ENCODE measurements at regions not wholly inside any gene's neighbourhood (a gene's known extent, or its start where the extent isn't known, plus 50 kb on each side); places are given as distances from the start of the nearest gene placed in this dataset.

DNA sequence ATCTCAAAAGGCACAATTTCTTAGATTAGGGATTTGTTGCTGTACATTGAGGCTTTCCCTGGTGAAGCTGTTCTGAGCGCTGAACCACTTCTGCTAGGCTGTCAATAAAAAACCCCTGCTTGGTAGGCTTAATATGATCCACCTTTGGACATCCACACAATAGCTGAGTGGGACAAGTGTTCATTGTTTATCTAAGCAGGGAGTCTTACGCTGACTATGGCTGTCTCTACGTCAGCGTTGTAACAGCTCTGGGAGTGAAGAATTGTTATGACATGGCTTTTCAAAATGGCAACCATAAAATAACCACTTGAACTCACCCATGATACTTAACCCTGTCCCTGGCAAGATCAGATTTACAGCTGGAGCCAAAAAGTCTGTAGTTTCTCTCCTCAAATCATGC is 111.5 kb upstream of the SULT1C3 start:
- Histone ChIP-seq H4K20me1 (ENCODE audit: low read depth, low read length) (no peaks in the 10 kb centered on the region), H3K9ac (ENCODE audit: low read length) (no peak overlapping the region), H3K27ac (ENCODE audit: low read depth, low read length) (no peak overlapping the region), H3K4me2 (ENCODE audit: low read depth, low read length, poor library complexity, severe bottlenecking) (no peak overlapping the region), H3K9me2 (replicated peaks; ENCODE audit: insufficient read depth, low read length) (no peaks in the 10 kb centered on the region), H3K27me3 (ENCODE audit: low read length) (no peaks in the 10 kb centered on the region), H3K4me3 (ENCODE audit: insufficient read depth, low read length, poor library complexity, severe bottlenecking) (no peak overlapping the region), H2AFZ (ENCODE audit: low read depth, low read length, severe bottlenecking) (no peak overlapping the region), H3F3A (ENCODE audit: insufficient read depth) (no peaks in the 10 kb centered on the region), H3K36me3 (ENCODE audit: low read length) (no peaks in the 10 kb centered on the region), H3K79me2 (ENCODE audit: insufficient read depth, low read length) (no peaks in the 10 kb centered on the region), H3K9me3 (ENCODE audit: insufficient read depth, low read length) (no peaks in the 10 kb centered on the region)
- TF ChIP-seq, protein P1, sequence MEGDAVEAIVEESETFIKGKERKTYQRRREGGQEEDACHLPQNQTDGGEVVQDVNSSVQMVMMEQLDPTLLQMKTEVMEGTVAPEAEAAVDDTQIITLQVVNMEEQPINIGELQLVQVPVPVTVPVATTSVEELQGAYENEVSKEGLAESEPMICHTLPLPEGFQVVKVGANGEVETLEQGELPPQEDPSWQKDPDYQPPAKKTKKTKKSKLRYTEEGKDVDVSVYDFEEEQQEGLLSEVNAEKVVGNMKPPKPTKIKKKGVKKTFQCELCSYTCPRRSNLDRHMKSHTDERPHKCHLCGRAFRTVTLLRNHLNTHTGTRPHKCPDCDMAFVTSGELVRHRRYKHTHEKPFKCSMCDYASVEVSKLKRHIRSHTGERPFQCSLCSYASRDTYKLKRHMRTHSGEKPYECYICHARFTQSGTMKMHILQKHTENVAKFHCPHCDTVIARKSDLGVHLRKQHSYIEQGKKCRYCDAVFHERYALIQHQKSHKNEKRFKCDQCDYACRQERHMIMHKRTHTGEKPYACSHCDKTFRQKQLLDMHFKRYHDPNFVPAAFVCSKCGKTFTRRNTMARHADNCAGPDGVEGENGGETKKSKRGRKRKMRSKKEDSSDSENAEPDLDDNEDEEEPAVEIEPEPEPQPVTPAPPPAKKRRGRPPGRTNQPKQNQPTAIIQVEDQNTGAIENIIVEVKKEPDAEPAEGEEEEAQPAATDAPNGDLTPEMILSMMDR (IDR thresholded peaks at IDR 0.05; ENCODE audit: insufficient read depth, low read length, poor library complexity, severe bottlenecking), result no peak
- TF ChIP-seq EZH2phosphoT487 (conservative IDR thresholded peaks at IDR 0.05; ENCODE audit: low read length), result no peak

DNA sequence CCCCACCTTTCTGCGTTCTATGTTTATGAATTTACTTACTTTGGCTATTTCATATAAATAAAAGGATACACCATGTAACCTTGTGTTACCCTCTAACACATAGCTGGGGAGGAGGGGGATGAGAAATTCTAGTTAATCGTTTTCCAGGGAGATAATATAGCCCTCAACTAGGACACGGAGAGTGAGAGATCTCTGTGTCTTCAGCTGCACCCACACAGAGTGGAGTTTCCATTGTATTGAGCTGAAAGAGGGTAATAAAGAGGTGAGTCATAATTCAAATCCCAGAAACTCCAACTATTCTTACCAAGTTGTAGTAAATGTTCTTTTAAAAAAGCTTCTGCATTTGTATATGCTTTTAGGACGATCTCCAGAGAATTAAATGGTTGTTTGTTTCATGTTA is 110.1 kb upstream of the SULT1C3 start:
- Histone ChIP-seq H3F3A (ENCODE audit: insufficient read depth) (no peaks in the 10 kb centered on the region), H3K27me3 (ENCODE audit: low read length) (no peaks in the 10 kb centered on the region), H3K27ac (ENCODE audit: low read depth, low read length) (no peak overlapping the region), H3K79me2 (ENCODE audit: insufficient read depth, low read length) (no peaks in the 10 kb centered on the region), H3K4me2 (ENCODE audit: low read depth, low read length, poor library complexity, severe bottlenecking) (no peak overlapping the region), H3K4me3 (ENCODE audit: insufficient read depth, low read length, poor library complexity, severe bottlenecking) (no peak overlapping the region), H4K20me1 (ENCODE audit: low read depth, low read length) (no peaks in the 10 kb centered on the region), H3K9me3 (ENCODE audit: insufficient read depth, low read length) (no peaks in the 10 kb centered on the region), H2AFZ (ENCODE audit: low read depth, low read length, severe bottlenecking) (no peak overlapping the region), H3K9ac (ENCODE audit: low read length) (no peak overlapping the region), H3K9me2 (replicated peaks; ENCODE audit: insufficient read depth, low read length) (no peaks in the 10 kb centered on the region), H3K36me3 (ENCODE audit: low read length) (no peaks in the 10 kb centered on the region)
- TF ChIP-seq EZH2phosphoT487 (conservative IDR thresholded peaks at IDR 0.05; ENCODE audit: low read length), result no peak
- TF ChIP-seq, protein P1 (IDR thresholded peaks at IDR 0.05; ENCODE audit: insufficient read depth, low read length, poor library complexity, severe bottlenecking), result no peak

DNA sequence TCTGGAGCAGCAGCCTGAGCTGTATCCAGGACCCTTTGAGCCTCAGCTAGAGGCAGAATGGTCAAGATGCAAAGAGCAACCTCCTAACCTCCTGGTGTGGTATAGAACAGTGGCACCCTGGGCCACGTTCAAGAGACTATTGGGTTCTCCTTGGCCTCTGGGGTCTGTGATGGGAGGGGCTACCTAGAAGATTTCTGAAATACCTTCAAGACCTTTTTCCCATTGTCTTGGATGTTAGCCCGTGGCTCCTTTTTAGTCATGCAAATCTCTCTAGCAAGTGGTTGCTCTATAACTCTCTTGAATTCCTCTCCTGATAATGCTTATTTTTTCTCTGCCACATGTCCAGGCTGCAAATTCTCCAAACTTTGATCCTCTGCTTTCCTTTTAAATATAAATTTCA is 106.3 kb upstream of the SULT1C3 start:
- Histone ChIP-seq H3K4me2 (ENCODE audit: low read depth, low read length, poor library complexity, severe bottlenecking) (no peak overlapping the region), H3F3A (ENCODE audit: insufficient read depth) (no peaks in the 10 kb centered on the region), H3K4me3 (ENCODE audit: insufficient read depth, low read length, poor library complexity, severe bottlenecking) (no peak overlapping the region), H3K27ac (ENCODE audit: low read depth, low read length) (no peak overlapping the region), H3K27me3 (ENCODE audit: low read length) (no peaks in the 10 kb centered on the region), H3K9ac (ENCODE audit: low read length) (no peak overlapping the region), H2AFZ (ENCODE audit: low read depth, low read length, severe bottlenecking) (no peak overlapping the region), H3K79me2 (ENCODE audit: insufficient read depth, low read length) (no peaks in the 10 kb centered on the region), H3K9me2 (replicated peaks; ENCODE audit: insufficient read depth, low read length) (no peaks in the 10 kb centered on the region), H4K20me1 (ENCODE audit: low read depth, low read length) (no peaks in the 10 kb centered on the region), H3K9me3 (ENCODE audit: insufficient read depth, low read length) (no peaks in the 10 kb centered on the region), H3K36me3 (ENCODE audit: low read length) (no peaks in the 10 kb centered on the region)
- no peak for TF ChIP-seq EZH2phosphoT487 (conservative IDR thresholded peaks at IDR 0.05; ENCODE audit: low read length)
- TF ChIP-seq, protein P1 (IDR thresholded peaks at IDR 0.05; ENCODE audit: insufficient read depth, low read length, poor library complexity, severe bottlenecking), result no peak

Measured in SU-DHL-6 (cell line).